GM12892 (cell line): ENCODE measurements at regions not wholly inside any gene's neighbourhood (a gene's known extent, or its start where the extent isn't known, plus 50 kb on each side); places are given as distances from the start of the nearest gene placed in this dataset.

ENCODE experiments used
- DNase-seq: peaks from one replicate; pipeline ENCODE4 v3.0.0; 2011; ENCODE audit not compliant: insufficient read length
- FAIRE-seq: peaks from 2 replicates; lab custom pipeline; 2011; peaks lifted over from hg19 to GRCh38; lab: Jason Lieb, UNC
- POLR2A ChIP-seq: IDR thresholded peaks from 2 replicates; pipeline ENCODE4 v1.6.1; 2011; ENCODE audit warnings: low read depth, low read length, control low read depth
- POLR2AphosphoS5 ChIP-seq: IDR thresholded peaks from 2 replicates; pipeline ENCODE4 v1.6.1; 2011; ENCODE audit warnings: low read depth, low read length, control low read depth
- TAF1 ChIP-seq: IDR thresholded peaks from 2 replicates; pipeline ENCODE4 v1.6.1; 2011; ENCODE audit warnings: low read depth, mild to moderate bottlenecking, control low read depth, low read length, borderline replicate concordance

GRCh38 chr22:48850658-48851287 is 976.9 kb downstream of the BRD1 start:
- DNase-seq (no peak), FAIRE-seq (no peak)
- TF ChIP-seq TAF1 (no peak), POLR2A (no peak), POLR2AphosphoS5 (no peak)

- DNase-seq, result no peak
- FAIRE-seq, result no peak
- no peak for TF ChIP-seq POLR2A
- TF ChIP-seq TAF1, result no peak
- TF ChIP-seq POLR2AphosphoS5, result no peak
These were observed 977.6 kb downstream of the BRD1 start for GRCh38 chr22:48849963-48850657.

GRCh38 chr22:48849219-48849912 is 978.3 kb downstream of the BRD1 start:
- no peak for FAIRE-seq
- TF ChIP-seq POLR2A, result no peak
- TF ChIP-seq TAF1, result no peak
- TF ChIP-seq POLR2AphosphoS5, result no peak
- DNase-seq, result no peak

- FAIRE-seq, result no peak
- no peak for TF ChIP-seq POLR2AphosphoS5
- no peak for TF ChIP-seq TAF1
- TF ChIP-seq POLR2A, result no peak
- no peak for DNase-seq
These were observed 981.5 kb downstream of the BRD1 start for GRCh38 chr22:48846200-48846599.

GRCh38 chr22:48845356-48845936 is 982.2 kb downstream of the BRD1 start:
- FAIRE-seq (no peak), DNase-seq (no peak)
- TF ChIP-seq TAF1 (no peak), POLR2AphosphoS5 (no peak), POLR2A (no peak)

- DNase-seq (no peak), FAIRE-seq (no peak)
- TF ChIP-seq TAF1 (no peak), POLR2AphosphoS5 (no peak), POLR2A (no peak)
These were observed 983.5 kb downstream of the BRD1 start for GRCh38 chr22:48844056-48844675.

GRCh38 chr22:48843640-48844039 is 984.0 kb downstream of the BRD1 start:
- DNase-seq (no peak), FAIRE-seq (no peak)
- no peak for TF ChIP-seq POLR2A
- no peak for TF ChIP-seq POLR2AphosphoS5
- no peak for TF ChIP-seq TAF1

- TF ChIP-seq POLR2A, result no peak
- no peak for TF ChIP-seq TAF1
- TF ChIP-seq POLR2AphosphoS5, result no peak
- DNase-seq, result no peak
- FAIRE-seq, result no peak
These were observed 984.7 kb downstream of the BRD1 start for GRCh38 chr22:48842976-48843375.

GRCh38 chr22:48842583-48842945 is 985.1 kb downstream of the BRD1 start:
- no peak for TF ChIP-seq POLR2A
- TF ChIP-seq POLR2AphosphoS5, result no peak
- TF ChIP-seq TAF1, result no peak
- FAIRE-seq (no peak), DNase-seq (no peak)

- DNase-seq (no peak), FAIRE-seq (no peak)
- TF ChIP-seq POLR2AphosphoS5, result no peak
- TF ChIP-seq POLR2A, result no peak
- TF ChIP-seq TAF1, result no peak
These were observed 985.6 kb downstream of the BRD1 start for GRCh38 chr22:48841881-48842582.
